ENCODE measurements at regions not wholly inside any gene's neighbourhood (a gene's known extent, or its start where the extent isn't known, plus 50 kb on each side); places are given as distances from the start of the nearest gene placed in this dataset.

DNA sequence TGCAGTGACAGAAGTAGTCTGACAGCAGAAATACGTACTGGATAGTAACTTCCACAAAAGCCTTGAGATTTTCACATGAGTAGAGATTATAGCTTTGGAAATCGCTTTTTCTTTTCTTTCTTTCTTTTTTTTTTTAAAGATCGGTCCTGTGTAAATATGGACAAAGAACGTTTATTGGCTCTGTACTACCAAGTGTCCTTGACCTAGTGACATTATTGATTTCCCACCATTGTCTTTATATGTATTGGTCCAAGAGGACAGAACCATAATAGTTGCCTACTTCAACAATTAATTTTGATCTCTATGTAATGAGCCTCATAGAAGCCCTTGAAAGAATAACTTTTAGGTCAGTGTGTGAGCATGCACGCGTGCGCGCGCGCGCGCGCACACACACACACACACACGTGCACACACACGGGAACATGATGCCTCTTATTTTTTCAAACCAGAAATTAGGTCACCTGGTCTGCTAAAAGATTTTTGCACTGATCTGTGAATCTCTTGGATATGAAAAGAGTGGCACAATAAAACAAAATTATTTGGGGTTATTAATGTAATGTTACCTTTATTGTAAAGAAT, 516.8 kb downstream of the PSAT1 start:
- no peak overlapping the region for H3K27ac Mint-ChIP-seq
- H3K4me3 Mint-ChIP-seq: no peak overlapping the region
- H3K27me3 Mint-ChIP-seq (ENCODE audit: low read depth): no peaks in the 10 kb centered on the region
- no peaks in the 10 kb centered on the region for H3K4me1 Mint-ChIP-seq (ENCODE audit: low read depth)
- H3K9me3 Mint-ChIP-seq: no peaks in the 10 kb centered on the region
- no peaks in the 10 kb centered on the region for H3K36me3 Mint-ChIP-seq (ENCODE audit: low read depth)

DNA sequence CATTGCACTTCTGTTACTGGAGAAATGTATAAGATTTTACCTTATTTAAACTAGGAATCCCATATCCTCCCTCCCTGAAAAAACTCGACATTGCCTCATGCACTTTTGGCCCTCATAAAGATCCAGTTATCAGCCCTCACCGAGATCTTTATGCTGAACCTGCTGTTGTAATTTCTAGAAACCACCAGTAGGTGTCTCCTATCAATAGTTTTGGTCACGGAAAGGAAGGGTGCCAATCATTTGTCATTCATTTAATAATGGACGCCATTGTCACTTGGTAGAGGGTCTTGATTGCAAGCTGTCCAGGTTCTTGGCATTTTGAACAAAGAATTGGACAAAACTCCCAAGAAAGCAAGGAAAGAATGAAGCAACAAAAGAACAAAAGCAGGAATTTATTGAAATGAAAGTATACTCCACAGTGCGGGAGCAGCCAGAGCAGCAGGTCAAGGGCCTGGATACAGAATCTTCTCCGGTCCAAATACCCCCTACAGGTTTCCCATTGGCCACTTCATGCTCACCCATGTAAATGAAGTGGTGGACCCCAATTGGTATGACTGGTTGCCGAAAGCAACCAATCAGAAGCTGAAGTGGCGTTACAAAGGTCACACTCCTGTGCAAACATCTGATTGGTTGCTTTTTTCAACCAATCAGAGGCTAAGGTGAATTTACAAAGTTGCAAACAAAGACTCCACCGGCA, 524.3 kb downstream of the PSAT1 start:
- Mint-ChIP-seq H3K27me3 (ENCODE audit: low read depth) (no peaks in the 10 kb centered on the region), H3K4me1 (ENCODE audit: low read depth) (no peaks in the 10 kb centered on the region), H3K9me3 (no peaks in the 10 kb centered on the region), H3K27ac (no peak overlapping the region), H3K36me3 (ENCODE audit: low read depth) (no peaks in the 10 kb centered on the region), H3K4me3 (peak overlapping the region; percentile 34)

DNA sequence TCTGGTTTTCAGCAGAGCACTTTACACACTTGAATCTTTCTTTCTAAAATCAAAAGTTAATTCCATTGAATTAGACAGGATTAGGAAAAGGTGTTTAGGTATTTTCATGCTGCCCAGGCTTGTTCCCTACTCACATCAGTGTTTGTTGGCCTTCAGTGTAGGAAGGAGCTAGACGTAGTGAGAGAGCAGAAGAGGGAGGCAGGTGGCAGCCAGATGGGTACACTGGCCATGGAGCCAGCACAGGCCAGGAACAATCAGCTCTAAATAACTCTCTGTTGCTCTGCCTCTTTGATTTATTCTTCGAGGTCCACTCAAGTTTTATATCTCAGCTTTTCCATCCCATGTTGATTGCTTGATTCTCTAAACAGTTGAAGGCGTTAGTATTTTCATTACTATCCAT, 529.6 kb downstream of the PSAT1 start:
- Mint-ChIP-seq H3K4me3 (no peak overlapping the region), H3K9me3 (no peaks in the 10 kb centered on the region), H3K36me3 (ENCODE audit: low read depth) (no peaks in the 10 kb centered on the region), H3K27ac (no peak overlapping the region), H3K4me1 (ENCODE audit: low read depth) (no peaks in the 10 kb centered on the region), H3K27me3 (ENCODE audit: low read depth) (no peaks in the 10 kb centered on the region)

DNA sequence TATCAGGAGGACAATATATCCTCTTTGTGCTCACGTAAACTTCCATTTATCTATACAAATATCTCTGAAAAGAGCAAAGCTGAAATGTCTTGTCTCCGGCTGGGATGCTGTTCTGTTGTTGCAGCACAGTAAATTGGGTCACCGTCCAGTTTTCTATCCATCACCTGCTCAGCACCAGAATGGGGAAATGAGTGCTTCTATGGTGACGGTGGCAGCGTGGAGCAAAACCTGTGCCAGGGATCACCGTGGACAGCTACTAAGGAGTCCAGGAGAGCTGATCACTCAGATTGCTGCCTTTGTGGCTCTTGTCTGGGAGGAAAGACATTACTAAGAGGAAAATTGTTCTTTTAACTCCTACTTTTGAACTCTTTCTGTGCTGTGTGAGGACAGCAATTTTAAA, 531.6 kb downstream of the PSAT1 start:
- Mint-ChIP-seq H3K36me3 (ENCODE audit: low read depth) (no peaks in the 10 kb centered on the region), H3K4me3 (no peak overlapping the region), H3K27ac (no peak overlapping the region)

DNA sequence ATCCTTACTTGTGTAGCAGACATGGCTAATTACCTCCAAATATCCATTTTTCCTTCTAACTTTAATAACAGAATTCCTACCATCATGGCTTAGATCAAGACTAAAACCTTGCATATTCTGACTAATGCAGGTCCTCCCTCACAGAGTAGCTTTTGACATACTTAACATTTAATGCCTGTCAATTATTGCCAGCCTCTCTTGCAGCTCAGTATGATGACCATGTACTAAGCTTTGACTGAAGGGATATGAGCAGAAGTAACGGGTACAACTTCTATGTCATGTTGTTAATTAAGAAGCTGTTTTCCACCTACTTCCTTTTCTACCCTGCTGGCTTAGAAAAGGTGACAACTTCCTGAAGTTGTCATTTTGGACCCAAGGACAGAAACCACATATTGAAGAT, 533.4 kb downstream of the PSAT1 start:
- Mint-ChIP-seq H3K27ac (no peak overlapping the region), H3K4me1 (ENCODE audit: low read depth) (no peaks in the 10 kb centered on the region), H3K36me3 (ENCODE audit: low read depth) (no peaks in the 10 kb centered on the region), H3K4me3 (no peak overlapping the region), H3K9me3 (no peaks in the 10 kb centered on the region), H3K27me3 (ENCODE audit: low read depth) (no peaks in the 10 kb centered on the region)

More for the DNA sequence above, 531.6 kb downstream of the PSAT1 start:
- H3K27me3 Mint-ChIP-seq (ENCODE audit: low read depth): no peaks in the 10 kb centered on the region
- H3K9me3 Mint-ChIP-seq: no peaks in the 10 kb centered on the region
- no peaks in the 10 kb centered on the region for H3K4me1 Mint-ChIP-seq (ENCODE audit: low read depth)

DNA sequence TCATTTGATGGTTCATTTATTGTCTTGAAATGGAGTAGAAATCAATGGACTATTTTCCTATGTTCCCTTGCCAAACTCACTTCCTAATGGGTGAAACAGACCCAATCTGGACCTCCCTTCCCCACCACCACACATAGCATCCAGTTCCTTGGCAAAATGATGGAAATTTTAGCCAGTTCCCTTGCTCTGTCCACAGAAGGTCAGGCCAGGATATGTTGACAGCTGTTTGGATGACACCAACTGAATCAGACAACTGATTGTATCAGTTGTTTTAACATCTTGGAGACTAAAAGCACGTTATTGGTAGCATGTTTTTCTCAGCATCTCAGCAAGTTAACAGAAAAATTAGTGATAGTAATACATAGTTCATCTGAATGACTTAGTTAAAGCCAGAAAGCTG, 534.8 kb downstream of the PSAT1 start:
- Mint-ChIP-seq H3K27me3 (ENCODE audit: low read depth) (no peaks in the 10 kb centered on the region), H3K36me3 (ENCODE audit: low read depth) (no peaks in the 10 kb centered on the region), H3K4me1 (ENCODE audit: low read depth) (no peaks in the 10 kb centered on the region), H3K27ac (no peak overlapping the region), H3K9me3 (no peaks in the 10 kb centered on the region), H3K4me3 (no peak overlapping the region)

DNA sequence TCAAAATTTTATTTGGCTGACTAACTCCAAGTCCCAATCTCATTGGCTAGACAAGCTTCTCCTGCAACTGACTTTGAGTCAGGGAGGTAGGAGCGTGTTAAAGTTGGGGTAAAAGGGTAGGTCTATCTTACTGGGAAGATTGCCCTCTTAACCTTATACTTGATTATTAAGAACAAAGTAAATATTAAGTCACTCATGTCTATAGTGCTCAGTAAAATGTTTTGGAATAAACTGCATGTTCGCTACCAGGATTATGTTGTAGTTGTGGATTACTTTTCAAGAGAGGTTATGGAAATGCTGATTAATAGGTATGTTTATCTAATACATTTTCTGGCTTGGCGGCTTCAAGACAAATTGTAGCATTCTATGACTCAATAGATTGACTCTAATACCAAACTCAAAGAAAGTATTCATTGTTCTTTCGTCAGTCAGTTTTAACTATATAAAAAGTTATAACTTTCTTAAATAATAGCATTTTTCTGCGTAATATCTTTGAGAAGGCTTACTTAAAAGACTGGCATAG, 539.1 kb downstream of the PSAT1 start:
- no peaks in the 10 kb centered on the region for H3K27me3 Mint-ChIP-seq (ENCODE audit: low read depth)
- no peaks in the 10 kb centered on the region for H3K36me3 Mint-ChIP-seq (ENCODE audit: low read depth)

DNA sequence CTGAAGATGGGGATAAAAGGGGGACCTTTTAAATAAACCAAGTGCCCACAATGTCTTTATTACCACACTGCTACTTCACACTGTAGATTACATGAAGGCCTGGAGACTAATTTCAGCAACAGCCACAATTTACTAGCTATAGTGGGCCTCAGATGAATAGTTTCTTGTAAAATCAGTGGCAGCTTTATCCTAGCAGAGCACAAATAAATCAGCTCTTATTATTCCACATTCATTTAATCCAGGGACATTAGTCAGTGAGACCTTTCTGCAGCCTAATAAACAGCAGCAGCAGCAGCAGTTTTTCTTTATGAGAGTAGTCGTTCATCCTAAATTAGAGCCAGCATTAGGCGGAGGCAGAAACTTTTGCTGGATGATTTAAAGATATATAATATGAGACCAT, 542.3 kb downstream of the PSAT1 start:
- Mint-ChIP-seq H3K9me3 (peaks cover 14% of the 10 kb centered on the region), H3K4me1 (ENCODE audit: low read depth) (no peaks in the 10 kb centered on the region)

More for the DNA sequence above, 539.1 kb downstream of the PSAT1 start:
- no peak overlapping the region for H3K4me3 Mint-ChIP-seq
- H3K9me3 Mint-ChIP-seq: no peaks in the 10 kb centered on the region
- H3K27ac Mint-ChIP-seq: no peak overlapping the region
- H3K4me1 Mint-ChIP-seq (ENCODE audit: low read depth): no peaks in the 10 kb centered on the region

DNA sequence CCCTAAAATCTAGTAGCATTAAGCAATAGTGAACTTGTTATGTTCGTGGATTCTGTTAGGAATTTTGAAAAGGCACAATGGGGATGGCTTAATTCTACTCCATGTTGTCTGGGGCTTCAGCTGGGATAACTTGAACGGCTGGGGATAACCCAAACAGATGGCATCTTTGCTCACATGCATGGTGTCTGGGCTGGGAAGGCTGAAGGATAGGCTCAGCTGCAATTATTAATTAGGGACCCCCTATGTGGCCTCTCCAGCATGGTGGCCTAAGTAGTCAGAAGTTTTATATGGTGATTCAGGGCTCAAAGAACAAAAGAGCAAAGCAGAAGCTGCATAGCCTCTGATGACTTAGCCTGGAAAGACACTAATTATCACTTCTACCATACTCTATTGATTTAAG, 551.1 kb downstream of the PSAT1 start:
- Mint-ChIP-seq H3K27me3 (ENCODE audit: low read depth) (no peaks in the 10 kb centered on the region), H3K4me3 (no peak overlapping the region), H3K9me3 (peaks cover 17% of the 10 kb centered on the region), H3K36me3 (ENCODE audit: low read depth) (no peaks in the 10 kb centered on the region), H3K4me1 (ENCODE audit: low read depth) (no peaks in the 10 kb centered on the region), H3K27ac (no peak overlapping the region)

More for the DNA sequence above, 542.3 kb downstream of the PSAT1 start:
- Mint-ChIP-seq H3K4me3 (no peak overlapping the region), H3K36me3 (ENCODE audit: low read depth) (no peaks in the 10 kb centered on the region), H3K27me3 (ENCODE audit: low read depth) (no peaks in the 10 kb centered on the region), H3K27ac (no peak overlapping the region)

DNA sequence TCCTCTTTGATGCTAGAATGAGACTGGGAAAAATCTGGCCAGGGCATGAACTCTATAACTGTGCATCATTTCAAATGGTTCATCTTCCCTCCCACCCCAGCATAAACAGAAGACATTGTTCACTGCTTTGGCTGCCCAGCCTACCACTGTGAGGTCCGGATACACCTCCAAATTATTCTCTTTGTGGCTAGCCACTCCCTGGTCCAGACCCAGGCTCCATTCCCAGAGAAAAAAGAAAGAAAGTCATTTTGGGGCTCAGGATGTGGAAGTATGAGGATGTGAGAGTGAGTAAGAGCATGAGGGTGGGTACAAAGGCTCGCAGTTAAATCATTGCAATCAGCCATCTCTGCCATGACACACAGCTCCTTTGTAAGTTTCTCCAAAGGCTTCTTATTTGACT, 559.2 kb downstream of the PSAT1 start:
- Mint-ChIP-seq H3K36me3 (ENCODE audit: low read depth) (no peaks in the 10 kb centered on the region), H3K4me1 (ENCODE audit: low read depth) (no peaks in the 10 kb centered on the region), H3K27me3 (ENCODE audit: low read depth) (no peaks in the 10 kb centered on the region), H3K27ac (no peak overlapping the region), H3K4me3 (no peak overlapping the region), H3K9me3 (no peaks in the 10 kb centered on the region)

DNA sequence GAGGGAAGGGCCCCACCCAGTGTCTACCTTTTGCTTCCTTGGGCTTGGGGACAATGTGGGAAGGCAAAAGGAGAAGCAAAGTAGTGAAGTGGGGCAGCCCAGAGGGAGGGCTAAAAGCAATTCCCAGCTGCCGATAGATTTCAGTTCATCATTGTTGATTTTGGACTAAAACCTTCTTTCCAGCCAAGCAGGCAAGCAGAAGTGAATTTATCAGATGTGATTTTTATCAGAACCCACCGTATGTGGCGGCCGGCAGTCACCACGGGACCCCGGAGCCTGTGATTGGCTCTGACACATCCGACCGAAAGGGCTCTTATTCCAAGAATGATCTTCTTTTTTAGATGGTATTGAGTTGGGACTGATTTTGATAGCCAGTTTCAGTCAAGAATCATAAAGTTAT, 559.9 kb downstream of the PSAT1 start:
- Mint-ChIP-seq H3K27ac (no peak overlapping the region), H3K9me3 (no peaks in the 10 kb centered on the region), H3K27me3 (ENCODE audit: low read depth) (no peaks in the 10 kb centered on the region), H3K36me3 (ENCODE audit: low read depth) (no peaks in the 10 kb centered on the region), H3K4me1 (ENCODE audit: low read depth) (no peaks in the 10 kb centered on the region), H3K4me3 (no peak overlapping the region)

DNA sequence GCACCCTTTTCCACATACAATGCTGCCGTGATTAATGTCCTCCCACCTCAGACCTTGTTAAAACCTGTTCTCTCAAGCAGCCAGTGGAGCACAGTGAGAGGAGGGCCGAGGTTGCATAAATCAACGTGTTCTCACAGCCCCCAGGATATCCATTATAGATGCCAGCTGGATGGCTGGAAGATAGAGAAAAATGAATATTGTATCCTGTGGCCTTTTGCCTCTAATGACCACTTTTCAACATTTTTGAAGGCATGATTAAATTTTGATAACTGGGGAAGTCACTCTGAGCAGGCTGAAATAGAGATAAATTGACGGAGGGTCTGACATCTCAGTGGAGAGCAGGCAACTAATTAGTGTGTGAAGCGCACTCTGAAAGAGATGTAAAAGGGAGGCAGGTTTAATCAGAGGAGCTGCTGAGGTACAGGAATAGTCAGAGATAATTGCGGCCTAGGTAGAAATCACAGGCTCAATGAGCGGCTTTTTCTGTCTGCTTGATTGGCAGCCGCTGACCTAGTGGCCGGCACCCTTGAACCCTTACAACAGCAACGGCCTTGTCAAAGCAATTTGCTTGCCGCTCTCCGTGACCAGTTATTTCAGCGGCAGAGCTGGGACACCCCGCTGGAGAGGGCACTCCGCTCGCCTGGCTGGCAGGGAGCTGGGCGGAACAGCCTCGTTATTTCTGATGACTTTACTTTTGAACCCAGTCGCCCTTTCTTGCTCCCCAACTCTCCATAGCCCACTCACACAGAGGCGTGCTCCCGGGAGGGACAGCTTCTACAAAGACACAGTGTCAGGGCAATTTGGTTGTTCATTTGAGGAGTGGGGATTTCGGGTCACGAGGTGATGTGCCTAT, 560.7 kb downstream of the PSAT1 start:
- Mint-ChIP-seq H3K27ac (no peak overlapping the region), H3K36me3 (ENCODE audit: low read depth) (no peaks in the 10 kb centered on the region), H3K4me3 (no peak overlapping the region), H3K27me3 (ENCODE audit: low read depth) (no peaks in the 10 kb centered on the region), H3K9me3 (no peaks in the 10 kb centered on the region), H3K4me1 (ENCODE audit: low read depth) (no peaks in the 10 kb centered on the region)

DNA sequence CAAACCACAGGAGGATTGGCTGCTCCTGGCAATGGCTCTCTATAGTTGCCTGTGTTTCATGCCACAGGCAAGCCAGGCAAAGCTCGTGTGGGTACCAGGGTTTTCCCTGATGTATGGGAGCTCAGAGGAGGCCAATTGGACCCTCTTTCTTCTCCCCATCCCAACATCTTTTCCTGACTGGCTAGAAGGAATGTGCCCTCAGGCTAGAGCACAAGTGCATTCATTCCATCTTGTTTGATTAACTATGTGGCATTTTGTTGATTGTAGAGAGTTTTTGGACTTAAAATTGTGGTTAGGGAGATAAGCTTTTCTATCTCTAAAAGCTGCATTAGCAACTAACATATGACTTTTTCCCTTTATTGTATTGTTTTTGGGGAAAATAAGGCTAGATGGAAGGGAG, 561.3 kb downstream of the PSAT1 start:
- no peaks in the 10 kb centered on the region for H3K4me1 Mint-ChIP-seq (ENCODE audit: low read depth)
- no peak overlapping the region for H3K27ac Mint-ChIP-seq
- H3K36me3 Mint-ChIP-seq (ENCODE audit: low read depth): no peaks in the 10 kb centered on the region
- no peaks in the 10 kb centered on the region for H3K27me3 Mint-ChIP-seq (ENCODE audit: low read depth)
- H3K4me3 Mint-ChIP-seq: no peak overlapping the region
- no peaks in the 10 kb centered on the region for H3K9me3 Mint-ChIP-seq

DNA sequence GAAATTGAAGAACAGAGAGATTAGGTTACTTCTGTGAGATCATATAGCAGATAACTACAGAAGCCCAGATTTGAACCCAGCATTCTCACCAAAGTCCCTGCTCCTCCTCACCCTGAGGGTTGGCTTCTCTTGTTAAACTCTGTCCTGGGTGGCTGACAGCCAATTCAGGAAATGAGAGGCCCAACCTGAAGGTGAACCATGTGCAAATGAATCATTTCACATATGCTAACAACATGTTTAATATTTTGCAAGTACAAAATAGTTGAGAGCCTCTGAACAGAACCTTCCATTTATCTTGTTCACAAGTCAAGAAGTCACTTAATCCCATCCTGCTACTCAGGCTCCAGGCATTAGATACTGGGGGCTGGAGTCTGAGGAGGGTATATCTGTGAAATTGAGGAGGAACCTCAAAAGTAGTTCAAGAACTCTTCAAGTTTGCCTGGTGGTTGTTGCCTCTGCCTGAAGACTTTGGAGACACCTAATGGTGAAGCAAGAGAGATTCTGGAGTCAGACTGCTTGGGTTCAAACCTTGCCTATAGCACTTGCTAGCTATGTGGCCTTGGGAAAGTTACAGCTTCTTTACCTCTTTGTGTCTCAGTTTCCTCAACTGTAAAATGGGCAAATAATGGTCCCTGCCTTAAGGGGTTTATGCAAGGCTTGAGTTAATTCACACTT, 564.0 kb downstream of the PSAT1 start:
- Mint-ChIP-seq H3K27ac (no peak overlapping the region), H3K4me3 (no peak overlapping the region), H3K9me3 (no peaks in the 10 kb centered on the region), H3K36me3 (ENCODE audit: low read depth) (no peaks in the 10 kb centered on the region), H3K27me3 (ENCODE audit: low read depth) (no peaks in the 10 kb centered on the region), H3K4me1 (ENCODE audit: low read depth) (no peaks in the 10 kb centered on the region)

Data from T-helper 1 cell treated with Interleukin-12 subunit alpha and Interleukin-12 subunit beta and Interleukin-4 antibody, amounts not matched to agents 30 μg/mL and 1 μg/mL, for 36 hours (primary cell).